Activated CD4-positive, alpha-beta T cell treated with anti-CD3 and anti-CD28 coated beads, Interleukin-2, amount 50 U/mL, for 24 hours (primary cell): ENCODE measurements at regions not wholly inside any gene's neighbourhood (a gene's known extent, or its start where the extent isn't known, plus 50 kb on each side); places are given as distances from the start of the nearest gene placed in this dataset.

Experiments
- DNase-seq, 2 donors: peaks; one replicate each; pipeline ENCODE4 v3.0.0-alpha.2; 2020; ENCODE audit warnings: low read depth in 1 of 2, low spot score in 1 of 2

GRCh38 chr3:107103786-107104185 lies 273.5 kb upstream of the CCDC54 start:
- DNase-seq: no peak

- DNase-seq: no peak
Measured at GRCh38 chr3:107106316-107106715, 270.9 kb upstream of the CCDC54 start.

- no peak for DNase-seq
Measured at GRCh38 chr3:107106907-107107306, 270.3 kb upstream of the CCDC54 start.

- no peak for DNase-seq
Measured at GRCh38 chr3:107110596-107111305, 266.5 kb upstream of the CCDC54 start.

- DNase-seq: no peak
Measured at GRCh38 chr3:107111872-107112271, 265.4 kb upstream of the CCDC54 start.

GRCh38 chr3:107112356-107112755 lies 264.9 kb upstream of the CCDC54 start:
- no peak for DNase-seq

GRCh38 chr3:107116251-107116650 lies 261.0 kb upstream of the CCDC54 start:
- no peak for DNase-seq

- no peak for DNase-seq
Measured at GRCh38 chr3:107117156-107117555, 260.1 kb upstream of the CCDC54 start.

- no peak for DNase-seq
Measured at GRCh38 chr3:107117922-107118536, 259.2 kb upstream of the CCDC54 start.

GRCh38 chr3:107124885-107125284 lies 252.4 kb upstream of the CCDC54 start:
- DNase-seq: no peak

GRCh38 chr3:107128946-107129345 lies 248.3 kb upstream of the CCDC54 start:
- DNase-seq: no peak

GRCh38 chr3:107130089-107130700 lies 247.0 kb upstream of the CCDC54 start:
- DNase-seq: no peak

- no peak for DNase-seq
Measured at GRCh38 chr3:107132674-107133073, 244.6 kb upstream of the CCDC54 start.

- no peak for DNase-seq
Measured at GRCh38 chr3:107133891-107134290, 243.3 kb upstream of the CCDC54 start.

GRCh38 chr3:107142171-107142570 lies 235.1 kb upstream of the CCDC54 start:
- DNase-seq: no peak

GRCh38 chr3:107142786-107143575 lies 234.3 kb upstream of the CCDC54 start:
- no peak for DNase-seq

GRCh38 chr3:107150675-107151074 lies 226.6 kb upstream of the CCDC54 start:
- DNase-seq: no peak

- no peak for DNase-seq
Measured at GRCh38 chr3:107153981-107154380, 223.3 kb upstream of the CCDC54 start.

- DNase-seq: no peak
Measured at GRCh38 chr3:107172411-107172810, 204.8 kb upstream of the CCDC54 start.

GRCh38 chr3:107184375-107184774 lies 192.9 kb upstream of the CCDC54 start:
- no peak for DNase-seq

GRCh38 chr3:107188262-107188661 lies 189.0 kb upstream of the CCDC54 start:
- DNase-seq: no peak
